Smooth muscle cell (in vitro differentiated cells): ENCODE measurements at regions not wholly inside any gene's neighbourhood (a gene's known extent, or its start where the extent isn't known, plus 50 kb on each side); places are given as distances from the start of the nearest gene placed in this dataset.

Experiments
- DNase-seq: peaks from one replicate; lab custom pipeline; 2025; ENCODE audit not compliant: unreplicated experiment; lab: John Stamatoyannopoulos, UW
- H2AFZ ChIP-seq: fragments of 200-600 bp; sonication (generic); 2 replicates; pipeline ENCODE4 v1.6.0; 2016; ENCODE audit warnings: antibody characterized with exemption, low read depth, mild to moderate bottlenecking
- H3F3A ChIP-seq: fragments of 200-600 bp; sonication (generic); 2 replicates; pipeline ENCODE4 v1.6.0; 2017; ENCODE audit warnings: antibody characterized with exemption, low read depth
- H3K27ac ChIP-seq: fragments of 200-600 bp; sonication (generic); 2 replicates; pipeline ENCODE4 v1.5.1; 2016; ENCODE audit warnings: low read depth, mild to moderate bottlenecking
- H3K27me3 ChIP-seq: fragments of 200-600 bp; sonication (generic); 2 replicates; pipeline ENCODE4 v1.6.1; 2016; ENCODE audit warnings: low read depth, mild to moderate bottlenecking
- H3K36me3 ChIP-seq: fragments of 200-600 bp; sonication (generic); 2 replicates; pipeline ENCODE4 v1.5.1; 2016; ENCODE audit warnings: low read depth
- H3K4me1 ChIP-seq: fragments of 200-600 bp; sonication (generic); 2 replicates; pipeline ENCODE4 v1.5.1; 2016; ENCODE audit warnings: low read depth
- H3K4me2 ChIP-seq: fragments of 200-600 bp; sonication (generic); 2 replicates; pipeline ENCODE4 v1.6.0; 2016; ENCODE audit warnings: mild to moderate bottlenecking
- H3K4me3 ChIP-seq: fragments of 200-600 bp; sonication (generic); 2 replicates; pipeline ENCODE4 v1.5.1; 2016; ENCODE audit warnings: mild to moderate bottlenecking
- H3K79me2 ChIP-seq: fragments of 200-600 bp; sonication (generic); 2 replicates; pipeline ENCODE4 v1.6.0; 2016; ENCODE audit warnings: low read depth, mild to moderate bottlenecking
- H3K9ac ChIP-seq: fragments of 200-600 bp; sonication (generic); 2 replicates; pipeline ENCODE4 v1.6.0; 2016; ENCODE audit warnings: low read depth
- H3K9me3 ChIP-seq: fragments of 200-600 bp; sonication (generic); replicated peaks from 2 replicates; pipeline ENCODE4 v1.5.1; 2016; ENCODE audit warnings: low read depth
- H4K20me1 ChIP-seq: fragments of 200-600 bp; sonication (generic); 2 replicates; pipeline ENCODE4 v1.6.0; 2016; ENCODE audit warnings: low read depth
- whole genome bisulfite sequencing: methylation state at CpG from one replicate; pipeline ENCODE4 v1.1.7; 2016; ENCODE audit warnings: low lambda C conversion rate; 5-methylcytosine and 5-hydroxymethylcytosine counted together
- TF ChIP-seq, protein P1 (sequence below): fragments of 200-600 bp; sonication (generic); IDR thresholded peaks from 2 replicates; pipeline ENCODE4 v1.5.1; 2017; ENCODE audit warnings: borderline replicate concordance, mild to moderate bottlenecking, antibody characterized with exemption; ENCODE audit not compliant: insufficient read depth, poor library complexity, severe bottlenecking

DNA sequence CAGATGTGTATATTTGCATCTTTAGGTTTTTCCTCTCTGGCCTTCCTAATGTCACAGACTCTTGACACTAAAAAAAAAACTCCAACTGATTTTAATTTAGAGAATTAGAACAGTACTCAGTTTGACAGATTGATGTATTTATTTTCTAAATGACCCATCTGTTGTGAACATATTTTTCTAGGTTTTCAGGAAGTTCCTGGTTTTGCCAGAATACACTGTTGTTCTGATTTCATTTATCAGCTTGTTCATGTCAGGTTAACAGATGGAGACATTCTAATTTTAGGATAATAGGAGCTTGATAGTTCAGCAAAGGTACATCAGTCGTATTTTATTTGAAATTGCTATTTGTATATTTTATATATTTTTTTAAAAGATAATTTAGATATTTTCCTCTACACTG is 133.4 kb downstream of the TANC2 start:
- no peaks in the 10 kb centered on the region for H3F3A ChIP-seq
- H4K20me1 ChIP-seq: peaks cover 69% of the 10 kb centered on the region
- no peaks in the 10 kb centered on the region for H3K27me3 ChIP-seq
- H3K9me3 ChIP-seq: no peaks in the 10 kb centered on the region
- TF ChIP-seq, protein P1, sequence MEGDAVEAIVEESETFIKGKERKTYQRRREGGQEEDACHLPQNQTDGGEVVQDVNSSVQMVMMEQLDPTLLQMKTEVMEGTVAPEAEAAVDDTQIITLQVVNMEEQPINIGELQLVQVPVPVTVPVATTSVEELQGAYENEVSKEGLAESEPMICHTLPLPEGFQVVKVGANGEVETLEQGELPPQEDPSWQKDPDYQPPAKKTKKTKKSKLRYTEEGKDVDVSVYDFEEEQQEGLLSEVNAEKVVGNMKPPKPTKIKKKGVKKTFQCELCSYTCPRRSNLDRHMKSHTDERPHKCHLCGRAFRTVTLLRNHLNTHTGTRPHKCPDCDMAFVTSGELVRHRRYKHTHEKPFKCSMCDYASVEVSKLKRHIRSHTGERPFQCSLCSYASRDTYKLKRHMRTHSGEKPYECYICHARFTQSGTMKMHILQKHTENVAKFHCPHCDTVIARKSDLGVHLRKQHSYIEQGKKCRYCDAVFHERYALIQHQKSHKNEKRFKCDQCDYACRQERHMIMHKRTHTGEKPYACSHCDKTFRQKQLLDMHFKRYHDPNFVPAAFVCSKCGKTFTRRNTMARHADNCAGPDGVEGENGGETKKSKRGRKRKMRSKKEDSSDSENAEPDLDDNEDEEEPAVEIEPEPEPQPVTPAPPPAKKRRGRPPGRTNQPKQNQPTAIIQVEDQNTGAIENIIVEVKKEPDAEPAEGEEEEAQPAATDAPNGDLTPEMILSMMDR: no peak
- H3K9ac ChIP-seq: no peak overlapping the region
- DNase-seq: no peak
- no peak overlapping the region for H3K27ac ChIP-seq
- H2AFZ ChIP-seq: no peak overlapping the region
- H3K4me1 ChIP-seq: no peaks in the 10 kb centered on the region
- no peak overlapping the region for H3K4me3 ChIP-seq
- no peak overlapping the region for H3K4me2 ChIP-seq
- peaks cover 63% of the 10 kb centered on the region for H3K79me2 ChIP-seq
- 91% methylated on average over 1 of the region's 1 CpG for WGBS
- H3K36me3 ChIP-seq: no peaks in the 10 kb centered on the region

- Histone ChIP-seq H3K79me2 (peaks cover 41% of the 10 kb centered on the region), H3K4me1 (no peaks in the 10 kb centered on the region), H3F3A (no peaks in the 10 kb centered on the region), H3K9me3 (no peaks in the 10 kb centered on the region), H3K27ac (no peak overlapping the region), H4K20me1 (peaks cover 70% of the 10 kb centered on the region), H3K27me3 (no peaks in the 10 kb centered on the region), H3K4me2 (no peak overlapping the region), H3K4me3 (no peak overlapping the region), H3K36me3 (no peaks in the 10 kb centered on the region), H3K9ac (no peak overlapping the region), H2AFZ (no peak overlapping the region)
- 96% methylated on average over 4 of the region's 4 CpGs for WGBS
- TF ChIP-seq, protein P1: no peak
- DNase-seq: no peak
Measured at GRCh38 chr17:63102034-63102433, 136.0 kb downstream of the TANC2 start.

- Histone ChIP-seq H2AFZ (no peak overlapping the region), H3K27me3 (no peaks in the 10 kb centered on the region), H3K4me1 (no peaks in the 10 kb centered on the region), H3K4me3 (no peak overlapping the region), H4K20me1 (peaks cover 71% of the 10 kb centered on the region), H3K9me3 (no peaks in the 10 kb centered on the region), H3K4me2 (no peak overlapping the region), H3K27ac (no peak overlapping the region), H3K36me3 (no peaks in the 10 kb centered on the region), H3K9ac (no peak overlapping the region), H3F3A (no peaks in the 10 kb centered on the region), H3K79me2 (peaks cover 20% of the 10 kb centered on the region)
- WGBS: 86% methylated on average over 1 of the region's 1 CpG
- DNase-seq: no peak
- TF ChIP-seq, protein P1: no peak
Measured at GRCh38 chr17:63106050-63106449, 140.0 kb downstream of the TANC2 start.

DNA sequence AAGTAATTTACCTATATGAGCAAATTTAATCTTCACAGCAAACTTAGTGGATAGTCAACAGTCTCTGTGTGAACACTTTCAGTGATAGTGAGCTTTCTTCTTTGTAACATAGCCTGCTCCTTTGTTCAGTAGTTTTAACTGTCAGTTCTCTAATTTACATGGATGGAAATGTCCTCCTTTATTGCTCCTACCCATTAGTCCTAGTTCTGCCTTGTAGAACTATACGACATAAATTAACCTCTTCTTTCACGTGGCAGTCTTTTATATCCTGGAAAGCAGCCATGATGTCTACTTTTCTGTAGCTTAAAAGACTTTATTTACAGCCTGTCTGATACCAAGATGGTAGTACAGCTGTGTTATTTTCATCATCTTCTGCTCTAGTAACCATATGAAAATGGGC is 143.6 kb downstream of the TANC2 start:
- Histone ChIP-seq H2AFZ (no peak overlapping the region), H3F3A (no peaks in the 10 kb centered on the region), H3K36me3 (no peaks in the 10 kb centered on the region), H3K4me2 (no peak overlapping the region), H3K27ac (no peak overlapping the region), H3K79me2 (peaks cover 8% of the 10 kb centered on the region), H3K4me1 (no peaks in the 10 kb centered on the region), H3K9ac (no peak overlapping the region), H3K4me3 (no peak overlapping the region), H4K20me1 (peaks cover 61% of the 10 kb centered on the region), H3K27me3 (no peaks in the 10 kb centered on the region), H3K9me3 (no peaks in the 10 kb centered on the region)
- DNase-seq: no peak
- WGBS: 80% methylated on average over 2 of the region's 2 CpGs
- TF ChIP-seq, protein P1: no peak
